Pons (tissue), 1 donor: ENCODE measurements at regions not wholly inside any gene's neighbourhood (a gene's known extent, or its start where the extent isn't known, plus 50 kb on each side); places are given as distances from the start of the nearest gene placed in this dataset.

Experiments used
- DNase-seq: peaks from one replicate; pipeline ENCODE4 v3.0.0-alpha.2; 2016; ENCODE audit warnings: low spot score

DNA sequence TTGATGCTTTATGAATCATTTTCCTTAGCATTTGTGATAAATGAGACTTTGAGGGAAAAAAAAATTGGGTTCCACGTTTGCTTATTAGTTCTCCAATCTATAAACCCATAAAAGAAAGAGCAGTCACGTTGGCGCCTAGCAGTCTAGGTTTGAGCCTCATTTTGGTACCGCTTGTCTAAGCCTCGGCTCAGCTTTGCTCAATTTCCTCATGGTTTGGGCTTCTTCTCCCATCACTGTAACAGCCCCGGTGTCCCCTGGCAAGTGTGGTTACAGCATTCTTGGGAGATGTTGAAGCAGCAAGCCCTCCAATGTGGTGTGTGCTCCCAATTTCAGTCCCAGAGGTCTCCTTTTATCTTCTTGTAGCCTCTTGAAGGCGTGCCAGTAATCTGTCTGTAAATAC, 578.4 kb downstream of the CDK5RAP2 start:
- no peak for DNase-seq

DNA sequence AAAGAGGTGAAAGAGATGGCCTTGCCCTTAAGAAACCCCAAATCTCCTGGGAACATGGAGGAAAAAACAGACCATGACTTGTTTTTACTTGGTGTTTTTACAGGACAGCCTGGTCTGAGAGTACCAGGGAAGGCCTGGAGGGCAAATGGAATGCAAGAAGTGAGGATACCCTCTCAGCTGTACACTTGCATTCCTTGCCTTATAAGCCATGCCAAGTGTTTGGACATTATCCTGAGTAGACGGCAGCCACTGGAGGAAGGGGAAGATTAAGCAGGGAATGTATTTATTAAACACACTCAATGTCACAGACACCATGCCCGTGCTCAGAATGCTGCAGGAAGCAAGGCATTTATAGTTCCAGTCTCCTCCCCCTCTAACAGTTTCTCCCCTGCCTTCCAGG, 581.4 kb downstream of the CDK5RAP2 start:
- no peak for DNase-seq

DNA sequence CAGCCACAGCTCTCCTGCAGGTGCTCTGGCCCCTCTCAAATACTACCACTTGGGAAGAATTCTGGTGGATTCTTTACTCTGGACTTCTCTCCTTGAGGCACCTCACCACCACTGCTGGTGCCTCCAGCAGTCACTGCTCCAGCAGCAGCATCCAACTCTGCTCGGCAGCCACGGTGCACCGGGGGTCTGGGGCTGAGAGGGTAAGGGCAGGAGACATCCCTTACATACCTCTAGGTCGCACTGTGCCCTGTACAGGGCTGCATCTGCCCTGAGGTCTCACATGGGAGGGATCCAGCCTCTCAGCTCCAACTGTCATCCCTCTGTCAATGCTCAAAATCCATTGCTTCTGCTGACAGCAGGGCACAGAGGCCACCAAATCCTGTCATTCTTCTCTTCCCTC, 588.2 kb downstream of the CDK5RAP2 start:
- no peak for DNase-seq

DNA sequence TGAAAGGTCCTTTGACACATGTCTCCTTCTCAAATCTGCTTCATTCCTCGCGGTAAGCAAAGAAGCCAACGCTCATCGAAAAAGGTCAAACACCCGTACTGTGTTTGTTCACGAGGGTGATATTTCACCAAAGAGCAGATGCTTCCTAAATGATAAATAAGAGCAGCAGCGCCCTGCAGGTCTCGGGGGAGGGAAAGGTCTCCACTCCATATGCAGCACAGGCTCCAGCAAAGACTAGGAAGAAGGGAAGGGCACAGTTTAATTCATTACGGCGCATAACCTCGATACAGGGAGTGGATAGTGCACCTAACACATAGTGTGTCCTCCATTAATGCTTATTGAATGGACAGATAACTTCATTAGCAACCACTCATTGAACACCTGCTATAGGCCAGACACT, 593.3 kb downstream of the CDK5RAP2 start:
- no peak for DNase-seq

DNA sequence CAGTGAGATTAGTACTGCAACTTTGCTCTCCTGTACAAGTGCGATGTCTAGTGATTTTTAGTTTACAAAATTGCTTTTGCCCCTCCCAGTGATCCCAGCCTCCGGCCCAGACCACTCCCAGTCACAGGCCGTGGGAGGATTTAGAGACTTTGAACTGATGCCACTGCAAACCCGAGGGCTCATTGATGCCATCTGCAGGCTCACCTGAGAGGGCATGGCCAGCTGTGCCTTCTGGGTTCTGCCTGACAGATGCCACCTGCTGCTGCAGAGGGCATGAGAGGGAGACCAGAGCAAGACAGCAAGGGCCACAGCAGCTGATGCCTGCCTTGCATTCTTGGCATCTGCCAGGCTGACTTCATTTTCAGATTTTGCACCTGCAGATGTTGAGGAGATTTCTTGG, 593.8 kb downstream of the CDK5RAP2 start:
- no peak for DNase-seq

DNA sequence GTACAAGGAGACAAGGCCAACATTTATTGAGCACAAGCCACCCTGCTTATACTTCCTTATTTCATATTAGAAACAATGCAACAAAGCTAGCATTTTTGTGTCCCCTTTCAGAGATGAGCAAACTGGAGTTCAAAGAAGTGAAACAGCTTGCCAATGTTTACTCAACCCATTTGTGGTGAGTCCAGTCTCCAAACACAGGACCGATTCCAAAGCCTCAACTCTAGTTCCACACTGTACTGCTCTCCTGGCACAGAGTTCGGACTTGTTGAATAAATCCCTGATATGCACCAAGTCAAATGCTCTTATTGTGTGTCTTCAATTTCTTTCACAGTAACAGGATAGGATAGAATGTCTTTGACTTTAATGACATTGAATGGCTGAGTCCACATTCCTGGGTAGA, 604.8 kb upstream of the BRINP1 start:
- no peak for DNase-seq

DNA sequence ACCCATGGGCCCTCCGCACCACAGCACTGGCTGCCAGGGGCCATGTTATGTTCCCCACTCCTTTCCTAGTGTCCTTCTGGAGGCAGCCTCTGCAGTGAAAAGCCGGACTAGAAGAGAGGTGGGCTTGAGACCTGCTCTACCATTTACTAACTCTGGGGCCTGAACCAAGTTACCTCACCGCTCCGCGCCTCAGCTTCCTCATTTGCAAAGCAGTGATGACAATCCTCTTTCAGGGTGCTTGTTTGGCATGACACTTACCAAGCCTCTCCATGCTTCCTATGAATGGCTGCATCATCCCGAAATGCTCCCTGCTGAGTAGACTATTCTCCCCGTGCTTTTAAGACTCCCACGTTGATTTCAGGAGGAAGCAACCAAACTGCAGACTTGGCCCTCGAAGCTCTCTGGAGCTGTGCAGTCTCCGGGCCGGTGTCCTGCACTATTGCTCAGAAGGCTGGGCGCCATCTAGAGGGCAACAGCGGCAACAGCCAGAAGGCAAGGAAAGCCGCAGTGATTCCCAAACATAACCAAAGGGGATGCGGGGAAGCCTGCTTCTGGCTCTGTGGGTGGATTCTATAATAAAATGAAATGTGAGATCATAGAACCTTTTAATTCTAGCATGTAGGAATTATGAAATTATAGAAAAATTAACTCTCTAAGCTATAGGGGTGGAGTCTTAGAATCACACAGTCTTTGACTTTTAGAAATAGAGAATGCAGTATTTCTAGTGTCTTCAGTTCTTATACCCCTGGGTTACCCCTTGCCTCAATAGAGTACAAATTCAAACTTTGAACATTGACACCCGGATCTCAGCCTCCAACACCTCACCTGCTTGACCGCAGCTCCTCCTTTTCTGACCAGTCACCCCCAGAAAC, 599.8 kb upstream of the BRINP1 start:
- DNase-seq, result peak; percentile 73

DNA sequence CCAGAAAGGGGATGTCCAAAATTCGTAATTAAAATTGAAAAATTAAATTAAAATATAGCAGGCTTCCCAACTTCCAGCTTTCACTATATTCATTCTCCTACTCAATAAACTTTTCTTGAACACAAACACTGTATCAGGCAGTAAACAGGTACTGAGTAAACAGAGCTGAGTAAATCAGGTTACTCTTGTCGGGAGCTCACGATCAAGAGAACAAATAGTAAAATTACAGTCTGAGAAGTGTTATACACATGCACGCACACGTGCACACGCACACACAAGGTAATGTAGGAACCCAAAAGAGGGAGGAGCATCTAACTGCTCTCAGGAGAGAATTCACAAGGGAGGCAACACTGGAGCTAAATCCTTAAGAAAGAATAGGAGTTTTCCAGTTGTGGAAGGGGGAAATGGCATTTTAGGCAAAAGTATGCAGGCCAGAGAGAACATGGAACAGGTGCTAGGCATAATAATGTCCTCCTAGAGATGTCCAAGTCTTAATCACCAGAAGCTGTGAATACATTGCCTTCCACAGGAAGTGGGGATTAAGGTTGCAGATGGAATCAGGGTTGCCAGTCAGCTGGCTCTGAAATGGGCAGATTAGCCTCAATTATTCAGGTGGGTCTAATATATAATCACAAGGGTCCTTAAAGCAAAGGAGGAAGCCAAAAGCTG, 598.8 kb upstream of the BRINP1 start:
- no peak for DNase-seq

DNA sequence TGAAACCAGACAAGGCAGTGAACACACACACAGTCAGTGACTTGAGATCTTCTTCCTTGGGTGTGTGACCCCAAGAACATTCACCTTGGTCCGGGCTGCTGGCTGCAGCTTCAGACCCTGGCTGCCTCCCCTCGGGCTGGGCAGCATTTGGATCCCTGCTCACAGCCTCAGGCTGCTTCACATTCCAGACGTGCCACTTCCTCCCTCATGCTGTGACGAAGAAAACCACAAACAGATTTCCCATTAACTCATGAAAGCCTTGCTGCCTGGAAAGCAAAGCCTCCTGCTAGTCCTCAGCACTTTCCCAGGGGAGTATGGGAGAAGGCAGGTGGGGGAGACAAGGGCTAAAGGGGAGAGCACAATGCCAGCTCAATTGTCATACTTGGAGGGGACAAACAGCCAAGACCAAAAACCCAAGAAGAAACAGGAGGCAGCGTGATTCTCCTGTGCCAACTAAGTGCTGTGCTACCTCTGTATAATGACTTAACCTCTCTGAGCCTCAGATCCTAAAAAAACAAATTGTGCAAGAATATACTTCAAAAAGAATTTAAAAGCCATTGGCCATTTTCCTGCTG, 594.6 kb upstream of the BRINP1 start:
- no peak for DNase-seq

DNA sequence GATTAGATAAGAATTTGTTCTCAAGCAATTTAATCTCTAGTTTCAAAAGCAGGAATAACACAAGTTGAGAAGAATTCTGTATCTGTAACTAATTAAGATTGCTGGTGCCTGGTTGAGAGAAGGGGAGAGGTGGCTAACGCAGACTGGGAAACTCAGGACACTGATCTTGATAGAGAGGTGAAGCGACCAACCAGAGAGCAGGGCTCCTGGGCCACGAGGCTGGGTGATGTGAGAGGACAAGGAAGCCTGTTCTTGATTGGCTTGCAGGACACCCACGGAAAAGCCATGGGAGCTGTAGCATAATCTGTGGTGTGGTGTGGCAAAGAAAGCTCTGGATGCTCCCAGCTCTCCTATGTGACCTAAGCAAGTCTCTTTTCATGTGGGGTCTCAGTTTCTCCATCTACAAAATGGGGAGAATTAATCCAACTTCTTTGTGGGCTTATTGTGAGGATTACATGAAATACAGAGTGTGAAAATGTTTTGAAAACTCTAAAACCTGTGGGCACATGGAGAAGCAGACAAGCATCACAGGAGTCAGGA, 594.1 kb upstream of the BRINP1 start:
- no peak for DNase-seq

DNA sequence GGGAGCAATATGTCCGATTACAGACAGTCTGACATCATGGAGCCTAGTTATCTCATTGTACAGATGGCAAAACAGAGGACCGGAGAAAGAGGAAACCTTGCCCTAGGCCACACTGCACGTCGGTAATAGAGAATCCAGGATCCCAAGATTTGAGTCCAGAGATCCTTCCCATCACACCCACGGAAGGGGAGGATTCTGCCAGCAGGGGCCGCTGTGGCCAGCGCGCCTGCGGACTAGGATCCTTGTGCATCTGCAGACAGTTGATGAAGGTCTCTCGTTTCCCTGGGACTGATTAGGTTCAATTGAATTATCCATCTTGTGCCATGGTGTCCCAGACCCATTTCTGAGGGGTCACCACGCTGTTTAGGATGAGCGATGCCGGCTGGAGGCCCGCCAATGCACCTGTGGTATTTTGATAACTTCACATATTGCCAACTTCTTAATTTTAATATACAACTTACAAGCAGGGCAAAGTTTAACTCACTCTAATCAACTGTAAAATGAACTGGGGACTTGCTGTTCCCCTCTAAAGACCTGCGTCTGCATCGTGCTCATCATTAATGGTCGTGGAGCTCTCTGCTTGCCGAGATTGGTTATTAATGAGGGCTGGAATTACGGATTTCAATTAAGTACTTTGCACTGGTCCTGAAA, 592.7 kb upstream of the BRINP1 start:
- DNase-seq, result no peak

DNA sequence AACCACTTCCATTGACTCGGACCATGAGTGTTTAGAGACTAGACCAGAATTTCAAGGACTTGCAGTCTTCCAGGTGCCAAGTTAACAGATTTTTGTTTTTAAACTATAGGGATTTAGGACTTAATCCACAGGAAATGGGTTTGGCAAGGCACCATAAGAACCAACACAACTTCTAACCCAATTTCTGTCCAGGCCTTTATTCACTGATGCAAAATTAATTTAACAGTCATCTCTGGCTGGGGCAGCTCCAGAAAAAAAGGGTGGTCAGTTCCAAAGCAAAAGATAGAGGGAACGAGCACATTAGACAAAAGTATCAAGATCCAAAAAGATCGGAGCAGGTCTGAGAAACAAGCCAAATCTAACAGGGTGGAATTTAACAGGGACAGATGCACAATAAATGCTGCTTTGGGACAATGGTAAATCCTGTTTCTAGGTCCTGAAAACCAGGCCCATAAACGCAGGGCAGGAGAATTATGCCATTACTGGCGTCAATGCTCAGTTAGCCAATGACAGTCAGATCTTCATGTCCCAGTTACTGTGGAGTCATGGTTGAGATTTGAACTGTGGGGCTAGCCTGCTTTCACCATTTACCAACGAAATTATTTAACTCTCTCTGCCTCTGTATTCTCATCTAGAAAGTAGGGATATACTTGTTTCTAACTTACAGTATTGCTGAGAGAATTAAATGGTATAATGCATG, 590.8 kb upstream of the BRINP1 start:
- no peak for DNase-seq

DNA sequence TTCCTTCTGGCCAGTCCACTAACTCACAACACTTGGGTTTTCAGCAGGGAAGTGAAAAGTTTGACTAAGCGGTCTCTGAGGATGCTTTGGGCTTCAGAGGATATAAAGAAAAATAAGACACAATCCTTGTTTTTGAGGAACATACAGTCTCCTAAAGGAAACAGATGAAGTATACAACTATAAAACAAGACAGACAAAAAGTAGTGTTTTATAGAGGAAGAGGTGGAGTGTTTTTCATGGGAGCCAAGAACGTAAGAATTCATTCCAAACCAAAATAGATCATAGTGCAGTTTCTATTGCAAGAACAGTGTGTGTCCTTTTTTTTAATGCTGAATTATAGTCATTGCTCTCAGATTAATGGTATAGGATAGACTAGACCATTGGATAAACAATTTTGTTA, 586.9 kb upstream of the BRINP1 start:
- no peak for DNase-seq

DNA sequence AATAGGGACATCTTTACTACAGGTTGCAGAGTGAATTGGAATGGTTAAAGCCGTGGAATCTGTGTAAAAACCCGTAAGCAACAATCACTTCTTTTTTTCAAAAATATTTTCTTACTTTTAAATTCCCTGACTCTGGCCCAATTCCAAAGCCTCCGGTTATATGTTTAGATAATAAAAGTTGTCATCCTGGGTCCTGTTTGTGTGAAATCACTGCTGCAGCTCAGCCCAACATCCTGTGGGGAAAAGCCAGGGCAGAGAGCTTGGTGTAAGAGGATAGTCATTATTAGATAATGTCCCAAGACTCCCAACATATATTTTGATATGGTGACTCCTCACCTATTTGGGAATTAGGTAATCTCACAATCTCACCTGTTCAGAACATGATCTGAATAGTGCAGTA, 586.0 kb upstream of the BRINP1 start:
- DNase-seq, result no peak

DNA sequence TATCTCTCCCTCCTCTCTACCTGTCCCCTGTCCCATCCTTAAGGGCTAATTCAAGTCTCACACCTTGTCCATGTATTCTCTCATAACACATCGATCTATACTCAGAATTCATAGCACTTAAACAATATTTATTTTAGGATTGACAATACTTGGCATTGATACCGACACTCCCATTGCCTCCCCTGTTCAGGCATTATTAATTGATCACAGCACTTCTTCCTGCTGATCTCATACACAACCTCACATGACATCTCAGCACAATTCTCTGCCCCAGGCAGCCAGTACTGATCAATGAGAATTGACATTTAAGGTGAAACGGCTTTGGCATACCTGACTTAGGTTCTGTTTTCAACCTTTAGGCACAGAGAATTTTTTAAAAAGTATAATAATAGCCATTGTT, 582.4 kb upstream of the BRINP1 start:
- DNase-seq, result no peak

DNA sequence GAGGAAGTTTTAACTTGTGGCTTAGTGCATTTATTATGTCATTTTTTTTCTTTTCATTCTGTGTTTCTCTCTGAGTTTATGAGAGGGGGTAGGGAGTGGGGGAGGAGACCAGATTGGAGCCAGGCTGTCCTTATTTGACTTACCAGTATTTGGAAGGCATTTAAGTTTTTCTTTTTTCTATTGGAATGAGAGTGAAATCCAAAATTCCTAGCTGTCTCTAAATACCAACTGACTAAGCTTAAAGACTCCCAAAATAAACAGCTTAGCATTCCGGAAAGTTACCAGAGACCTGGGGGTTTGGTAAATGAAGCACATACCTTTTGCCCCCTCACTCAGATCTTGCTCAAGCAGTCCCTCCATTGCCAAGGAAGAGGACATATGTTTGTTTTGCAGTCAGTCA, 581.9 kb upstream of the BRINP1 start:
- no peak for DNase-seq

DNA sequence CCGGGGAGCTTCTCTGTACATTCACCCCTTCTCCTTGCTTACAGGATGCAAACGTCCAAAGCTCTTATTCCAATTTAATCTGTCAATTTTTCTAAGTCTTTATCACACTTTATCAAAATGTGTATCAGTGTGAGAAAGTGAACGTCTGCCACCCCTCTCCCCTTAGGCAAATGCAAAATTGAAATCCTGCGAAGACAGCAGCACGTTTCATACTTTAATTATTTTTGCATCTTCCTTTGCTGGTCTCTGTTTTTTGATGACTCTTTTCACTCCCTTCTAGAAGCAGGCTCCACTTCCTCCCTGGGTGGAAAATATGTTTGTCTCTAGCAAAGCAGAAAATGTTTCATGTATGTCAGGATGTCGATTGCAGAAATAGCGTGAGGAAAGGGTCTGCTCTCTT, 576.5 kb upstream of the BRINP1 start:
- DNase-seq, result no peak

DNA sequence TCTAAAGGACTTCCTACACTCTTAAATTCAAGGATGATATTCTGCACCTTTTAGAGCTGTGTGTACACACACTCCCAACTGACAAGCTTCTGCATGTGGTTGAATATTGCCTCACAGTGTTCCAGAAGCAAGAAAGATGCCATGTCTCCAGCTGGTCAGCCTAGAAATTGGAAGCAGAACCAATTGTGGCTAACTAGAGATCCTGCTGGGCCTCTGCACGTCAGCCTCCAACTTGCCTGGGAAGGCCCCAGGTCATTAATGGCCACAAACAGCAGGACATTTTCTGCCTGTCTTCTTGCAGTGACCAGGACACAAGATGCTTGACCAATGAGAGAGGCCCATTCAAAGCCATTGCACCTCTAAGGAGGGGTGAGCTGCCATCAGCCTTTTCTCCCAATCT, 571.9 kb upstream of the BRINP1 start:
- DNase-seq, result no peak

DNA sequence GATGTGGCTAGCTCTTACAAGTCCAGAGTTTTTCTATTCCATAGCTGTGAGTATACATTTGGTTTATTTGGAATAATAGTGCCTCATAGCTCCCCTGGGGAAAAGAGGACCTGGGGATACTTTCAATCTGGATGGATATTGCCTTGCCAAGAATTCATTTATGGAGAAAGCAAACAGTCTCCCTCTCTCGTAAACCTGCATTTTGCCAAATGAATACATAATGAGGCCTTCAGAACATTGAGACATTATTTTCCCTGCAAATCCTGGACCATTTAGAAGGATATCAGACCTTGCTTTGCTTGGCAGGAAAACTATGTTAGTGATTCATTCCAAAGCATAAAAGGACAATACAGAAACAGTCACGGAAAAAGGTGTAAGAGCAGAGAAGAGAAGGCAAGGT, 569.6 kb upstream of the BRINP1 start:
- DNase-seq, result peak; percentile 14

DNA sequence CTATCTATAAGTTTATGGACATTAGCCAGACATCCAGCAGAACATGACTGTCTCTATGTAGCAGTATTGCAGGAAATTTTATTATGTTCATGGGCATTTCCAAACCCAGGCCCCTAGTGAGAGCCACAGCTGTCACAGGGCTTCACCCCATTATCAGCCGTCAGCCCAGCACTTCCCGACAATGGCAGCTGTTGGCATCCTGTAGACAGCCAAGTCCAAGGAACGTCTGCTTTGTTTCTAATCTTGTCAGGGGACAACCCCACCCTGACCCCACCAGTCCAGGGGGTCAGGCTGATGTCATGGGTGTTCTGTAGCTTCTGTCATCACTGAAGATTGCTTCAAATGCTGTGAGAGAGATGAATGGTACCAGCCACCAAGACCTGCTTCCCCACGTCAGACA, 565.3 kb upstream of the BRINP1 start:
- no peak for DNase-seq

DNA sequence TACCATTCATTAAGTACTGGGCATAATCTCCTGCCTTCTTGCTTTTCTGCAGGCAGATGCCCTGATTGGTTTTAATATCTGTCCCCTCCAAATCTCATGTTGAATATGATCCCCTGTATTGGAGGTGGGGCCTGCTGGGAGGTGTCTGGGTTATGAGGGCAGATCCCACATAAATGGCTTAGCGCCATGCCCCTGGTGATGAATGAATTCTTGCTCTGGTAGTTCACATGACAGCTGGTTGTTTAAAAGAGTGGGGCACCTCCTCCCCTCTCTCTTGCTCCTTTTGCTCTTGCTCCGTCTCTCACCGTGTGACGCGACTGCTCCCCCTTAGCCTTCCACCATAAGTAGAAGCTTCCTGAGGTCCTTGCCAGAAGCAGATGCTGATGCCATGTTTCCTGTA, 564.0 kb upstream of the BRINP1 start:
- DNase-seq, result no peak

DNA sequence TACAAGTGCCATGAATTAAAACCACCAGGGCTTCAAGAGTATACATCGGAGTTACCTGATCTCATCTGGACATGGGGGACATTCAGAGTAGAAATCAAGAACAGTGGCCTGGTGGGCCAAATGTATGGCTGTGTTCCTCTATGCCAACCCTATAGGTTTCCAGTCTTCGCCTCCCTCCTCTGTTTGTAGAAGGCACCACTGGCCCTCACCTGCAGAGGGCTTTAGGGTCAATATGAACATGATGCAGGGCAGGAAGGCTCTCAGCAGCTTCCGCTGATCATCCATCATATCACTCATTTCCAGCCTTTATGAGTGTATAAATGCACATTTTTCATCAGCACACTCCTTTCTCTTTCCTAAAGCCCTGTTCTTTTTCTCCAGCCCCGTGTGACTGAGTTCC, 555.5 kb upstream of the BRINP1 start:
- DNase-seq, result no peak
